PC-9 (cell line): ENCODE measurements at regions not wholly inside any gene's neighbourhood (a gene's known extent, or its start where the extent isn't known, plus 50 kb on each side); places are given as distances from the start of the nearest gene placed in this dataset.

Experiments
- EZH2 ChIP-seq: fragments of 200-600 bp; sonication (generic); IDR thresholded peaks from 2 replicates; pipeline ENCODE4 v1.8.0; 2017; ENCODE audit warnings: antibody characterized with exemption, low read depth
- TF ChIP-seq, protein P1 (sequence below): fragments of 200-600 bp; sonication (generic); conservative IDR thresholded peaks from 2 replicates; pipeline ENCODE4 v1.6.1; 2017; ENCODE audit warnings: mixed run types, antibody characterized with exemption, mild to moderate bottlenecking, moderate library complexity

DNA sequence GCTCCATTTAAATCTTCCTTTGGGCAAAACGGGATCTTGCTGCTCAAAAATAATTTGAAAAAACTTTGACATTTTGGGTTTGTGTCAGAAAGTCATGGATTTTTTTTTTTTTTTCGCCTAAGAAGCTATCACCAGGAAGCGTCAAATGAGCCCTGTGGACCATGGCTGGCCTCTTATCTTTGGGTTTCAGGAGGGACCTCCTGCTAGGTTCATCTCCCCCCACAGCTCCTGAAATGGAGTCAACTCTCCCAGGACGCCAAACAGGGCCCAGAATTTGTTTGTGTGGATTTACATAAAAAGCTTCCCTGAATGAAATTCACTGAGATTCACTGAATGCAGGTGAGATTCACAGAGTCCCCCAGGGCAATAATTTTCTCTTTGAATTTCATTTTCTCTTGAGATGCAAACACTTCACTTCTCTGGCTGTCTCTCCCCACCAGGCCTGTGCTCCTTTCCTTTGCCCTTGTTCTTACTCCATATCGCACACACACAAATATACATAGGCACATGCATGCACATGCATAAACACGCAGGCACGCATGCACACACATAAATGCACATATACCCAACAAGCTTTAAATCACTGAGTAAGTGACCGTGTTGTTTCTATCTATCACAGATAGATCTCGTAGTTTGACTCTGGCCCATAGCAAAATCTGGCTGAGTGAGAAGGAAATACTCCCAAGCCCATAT is 55.3 kb upstream of the GALNT10 start:
- TF ChIP-seq EZH2 = no peak
- TF ChIP-seq, protein P1, sequence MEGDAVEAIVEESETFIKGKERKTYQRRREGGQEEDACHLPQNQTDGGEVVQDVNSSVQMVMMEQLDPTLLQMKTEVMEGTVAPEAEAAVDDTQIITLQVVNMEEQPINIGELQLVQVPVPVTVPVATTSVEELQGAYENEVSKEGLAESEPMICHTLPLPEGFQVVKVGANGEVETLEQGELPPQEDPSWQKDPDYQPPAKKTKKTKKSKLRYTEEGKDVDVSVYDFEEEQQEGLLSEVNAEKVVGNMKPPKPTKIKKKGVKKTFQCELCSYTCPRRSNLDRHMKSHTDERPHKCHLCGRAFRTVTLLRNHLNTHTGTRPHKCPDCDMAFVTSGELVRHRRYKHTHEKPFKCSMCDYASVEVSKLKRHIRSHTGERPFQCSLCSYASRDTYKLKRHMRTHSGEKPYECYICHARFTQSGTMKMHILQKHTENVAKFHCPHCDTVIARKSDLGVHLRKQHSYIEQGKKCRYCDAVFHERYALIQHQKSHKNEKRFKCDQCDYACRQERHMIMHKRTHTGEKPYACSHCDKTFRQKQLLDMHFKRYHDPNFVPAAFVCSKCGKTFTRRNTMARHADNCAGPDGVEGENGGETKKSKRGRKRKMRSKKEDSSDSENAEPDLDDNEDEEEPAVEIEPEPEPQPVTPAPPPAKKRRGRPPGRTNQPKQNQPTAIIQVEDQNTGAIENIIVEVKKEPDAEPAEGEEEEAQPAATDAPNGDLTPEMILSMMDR = no peak
